ENCODE measurements at regions not wholly inside any gene's neighbourhood (a gene's known extent, or its start where the extent isn't known, plus 50 kb on each side); places are given as distances from the start of the nearest gene placed in this dataset.

DNA sequence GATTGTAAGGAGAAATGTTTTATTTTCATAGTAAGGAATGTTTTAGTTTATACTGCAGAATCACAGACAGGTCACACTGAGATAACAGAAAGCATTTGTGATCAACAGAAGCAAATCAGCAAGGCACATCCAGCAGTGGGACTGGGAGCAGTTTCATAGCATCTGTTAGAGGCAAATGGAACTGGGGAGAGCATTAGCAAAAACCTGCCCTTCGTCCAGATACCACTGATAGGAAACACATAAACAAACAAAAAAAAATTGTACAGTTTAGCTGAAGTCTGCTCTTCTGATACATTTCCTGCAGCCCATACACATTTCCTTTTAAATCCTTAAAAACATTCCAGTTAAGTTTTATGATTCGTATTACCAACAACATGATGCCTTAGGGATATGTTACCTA lies 374.3 kb downstream of the PCDH7 start:
- Histone ChIP-seq H3K27ac (ENCODE audit: low read depth, low read length) (no peak overlapping the region), H3K4me3 (ENCODE audit: low read depth, low read length) (no peak overlapping the region), H3K27me3 (ENCODE audit: control insufficient read depth, insufficient read depth, low read length) (no peaks in the 10 kb centered on the region), H3K36me3 (ENCODE audit: control insufficient read depth, insufficient read depth, low read length) (no peaks in the 10 kb centered on the region), H3K4me1 (ENCODE audit: control insufficient read depth, insufficient read depth, low read length) (no peaks in the 10 kb centered on the region), H3K9me3 (ENCODE audit: control insufficient read depth, insufficient read depth, low read length) (no peaks in the 10 kb centered on the region)
- peak in 1 of 6 donors; percentile 53 for DNase-seq (ENCODE audit: low read depth in 4 of 6, low spot score in 6 of 6)
- WGBS (ENCODE audit: insufficient coverage), result no CpG with 5 or more reads among the region's 2 CpGs

DNA sequence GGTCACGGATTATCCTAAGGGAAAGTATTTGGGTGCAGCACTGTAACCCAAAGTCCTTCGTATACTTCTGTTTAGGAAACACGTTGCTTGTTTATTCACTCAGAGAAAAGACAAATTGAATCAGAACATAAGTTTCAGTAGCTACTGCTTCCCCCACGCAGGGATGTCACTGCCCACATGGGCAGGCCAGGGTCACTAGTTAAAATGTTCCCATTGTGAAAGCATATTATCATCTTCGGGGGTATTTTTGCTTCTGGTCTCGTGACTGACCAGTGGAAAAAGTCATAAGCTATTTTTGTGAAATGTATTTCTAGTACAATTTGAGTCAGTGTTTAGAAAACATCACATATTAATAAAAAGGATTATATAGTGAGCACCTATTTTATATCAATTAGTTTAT lies 377.8 kb downstream of the PCDH7 start:
- Histone ChIP-seq H3K27ac (ENCODE audit: low read depth, low read length) (no peak overlapping the region), H3K9me3 (ENCODE audit: control insufficient read depth, insufficient read depth, low read length) (no peaks in the 10 kb centered on the region), H3K27me3 (ENCODE audit: control insufficient read depth, insufficient read depth, low read length) (no peaks in the 10 kb centered on the region), H3K36me3 (ENCODE audit: control insufficient read depth, insufficient read depth, low read length) (no peaks in the 10 kb centered on the region), H3K4me3 (ENCODE audit: low read depth, low read length) (no peak overlapping the region), H3K4me1 (ENCODE audit: control insufficient read depth, insufficient read depth, low read length) (no peaks in the 10 kb centered on the region)
- no CpG with 5 or more reads among the region's 6 CpGs for WGBS (ENCODE audit: insufficient coverage)
- DNase-seq (ENCODE audit: low read depth in 4 of 6, low spot score in 6 of 6), result no peak

- no peak for DNase-seq (ENCODE audit: low read depth in 4 of 6, low spot score in 6 of 6)
- Histone ChIP-seq H3K27ac (ENCODE audit: low read depth, low read length) (no peak overlapping the region), H3K27me3 (ENCODE audit: control insufficient read depth, insufficient read depth, low read length) (no peaks in the 10 kb centered on the region), H3K4me1 (ENCODE audit: control insufficient read depth, insufficient read depth, low read length) (no peaks in the 10 kb centered on the region), H3K9me3 (ENCODE audit: control insufficient read depth, insufficient read depth, low read length) (no peaks in the 10 kb centered on the region), H3K4me3 (ENCODE audit: low read depth, low read length) (no peak overlapping the region), H3K36me3 (ENCODE audit: control insufficient read depth, insufficient read depth, low read length) (no peaks in the 10 kb centered on the region)
- WGBS (ENCODE audit: insufficient coverage), result no CpG with 5 or more reads among the region's 1 CpG
These were observed 380.4 kb downstream of the PCDH7 start for GRCh38 chr4:31100536-31100935.

- Histone ChIP-seq H3K36me3 (ENCODE audit: control insufficient read depth, insufficient read depth, low read length) (no peaks in the 10 kb centered on the region), H3K27me3 (ENCODE audit: control insufficient read depth, insufficient read depth, low read length) (no peaks in the 10 kb centered on the region), H3K4me3 (ENCODE audit: low read depth, low read length) (no peak overlapping the region), H3K4me1 (ENCODE audit: control insufficient read depth, insufficient read depth, low read length) (no peaks in the 10 kb centered on the region), H3K27ac (ENCODE audit: low read depth, low read length) (peak overlapping the region; percentile 10), H3K9me3 (ENCODE audit: control insufficient read depth, insufficient read depth, low read length) (no peaks in the 10 kb centered on the region)
- WGBS (ENCODE audit: insufficient coverage), result no CpG with 5 or more reads among the region's 1 CpG
- DNase-seq (ENCODE audit: low read depth in 4 of 6, low spot score in 6 of 6), result peak in 2 of 6 donors; percentile 17 to 40
These were observed 383.9 kb downstream of the PCDH7 start for GRCh38 chr4:31104043-31104442.

GRCh38 chr4:31104577-31104976 lies 384.4 kb downstream of the PCDH7 start:
- peak in 4 of 6 donors; percentile 31 to 89 (median 58) for DNase-seq (ENCODE audit: low read depth in 4 of 6, low spot score in 6 of 6)
- Histone ChIP-seq H3K36me3 (ENCODE audit: control insufficient read depth, insufficient read depth, low read length) (no peaks in the 10 kb centered on the region), H3K4me3 (ENCODE audit: low read depth, low read length) (no peak overlapping the region), H3K27ac (ENCODE audit: low read depth, low read length) (no peak overlapping the region), H3K4me1 (ENCODE audit: control insufficient read depth, insufficient read depth, low read length) (no peaks in the 10 kb centered on the region), H3K27me3 (ENCODE audit: control insufficient read depth, insufficient read depth, low read length) (no peaks in the 10 kb centered on the region), H3K9me3 (ENCODE audit: control insufficient read depth, insufficient read depth, low read length) (no peaks in the 10 kb centered on the region)
- 56% methylated on average over 1 of the region's 3 CpGs for WGBS (ENCODE audit: insufficient coverage)

- H3K27ac ChIP-seq (ENCODE audit: low read depth, low read length), result no peak overlapping the region
These were observed 386.2 kb downstream of the PCDH7 start for GRCh38 chr4:31106419-31106818.

DNA sequence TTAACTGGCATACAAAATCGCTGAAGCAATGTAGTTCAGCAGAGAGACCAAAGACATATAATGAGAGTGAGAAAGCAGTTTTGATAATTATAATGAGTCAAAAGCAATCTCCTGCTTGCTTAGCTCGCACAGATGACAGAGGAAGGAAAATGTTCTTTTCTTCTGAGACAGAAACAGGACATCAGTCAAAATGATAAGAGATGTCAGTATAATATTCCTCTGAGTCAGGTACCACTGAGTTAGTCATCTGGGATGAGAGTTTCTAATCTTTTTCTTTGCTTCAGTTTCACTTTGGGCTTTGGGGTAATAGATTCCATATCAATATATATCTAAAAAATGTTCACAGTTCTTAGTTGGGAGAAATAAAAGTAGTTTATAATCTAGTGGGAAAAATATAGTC lies 387.2 kb downstream of the PCDH7 start:
- H3K4me3 ChIP-seq (ENCODE audit: low read depth, low read length), result no peak overlapping the region
- no peaks in the 10 kb centered on the region for H3K4me1 ChIP-seq (ENCODE audit: control insufficient read depth, insufficient read depth, low read length)
- H3K27ac ChIP-seq (ENCODE audit: low read depth, low read length), result no peak overlapping the region
- no peaks in the 10 kb centered on the region for H3K9me3 ChIP-seq (ENCODE audit: control insufficient read depth, insufficient read depth, low read length)
- H3K27me3 ChIP-seq (ENCODE audit: control insufficient read depth, insufficient read depth, low read length), result no peaks in the 10 kb centered on the region
- 67% methylated on average over 1 of the region's 2 CpGs for WGBS (ENCODE audit: insufficient coverage)
- no peaks in the 10 kb centered on the region for H3K36me3 ChIP-seq (ENCODE audit: control insufficient read depth, insufficient read depth, low read length)
- peak in 1 of 6 donors; percentile 50 for DNase-seq (ENCODE audit: low read depth in 4 of 6, low spot score in 6 of 6)

More at GRCh38 chr4:31106419-31106818, 386.2 kb downstream of the PCDH7 start:
- no peak for DNase-seq (ENCODE audit: low read depth in 4 of 6, low spot score in 6 of 6)
- WGBS (ENCODE audit: insufficient coverage), result 80% methylated on average over 1 of the region's 1 CpG
- Histone ChIP-seq H3K9me3 (ENCODE audit: control insufficient read depth, insufficient read depth, low read length) (no peaks in the 10 kb centered on the region), H3K36me3 (ENCODE audit: control insufficient read depth, insufficient read depth, low read length) (no peaks in the 10 kb centered on the region), H3K4me3 (ENCODE audit: low read depth, low read length) (no peak overlapping the region), H3K27me3 (ENCODE audit: control insufficient read depth, insufficient read depth, low read length) (no peaks in the 10 kb centered on the region), H3K4me1 (ENCODE audit: control insufficient read depth, insufficient read depth, low read length) (no peaks in the 10 kb centered on the region)

DNA sequence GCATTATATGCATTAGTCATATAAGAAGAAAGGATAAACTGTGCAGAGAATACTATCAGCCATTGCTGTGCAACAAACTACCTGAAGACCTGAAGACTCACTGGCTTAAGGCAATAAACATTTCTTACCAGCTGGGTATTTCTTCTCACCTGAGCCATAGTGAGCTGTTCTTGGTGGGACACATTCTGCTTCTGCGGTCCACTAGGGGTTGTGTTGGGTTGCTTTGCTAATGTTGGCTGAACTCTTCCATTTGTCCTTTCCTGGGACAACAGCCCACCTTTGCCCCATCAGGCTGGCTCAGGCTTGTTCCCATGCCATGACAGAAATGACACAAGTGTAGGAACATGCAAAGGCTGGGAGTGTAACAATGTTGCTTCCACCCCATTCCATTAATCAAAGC lies 388.6 kb downstream of the PCDH7 start:
- Histone ChIP-seq H3K4me1 (ENCODE audit: control insufficient read depth, insufficient read depth, low read length) (peaks cover under 1% of the 10 kb centered on the region), H3K36me3 (ENCODE audit: control insufficient read depth, insufficient read depth, low read length) (no peaks in the 10 kb centered on the region), H3K4me3 (ENCODE audit: low read depth, low read length) (no peak overlapping the region), H3K27me3 (ENCODE audit: control insufficient read depth, insufficient read depth, low read length) (no peaks in the 10 kb centered on the region), H3K27ac (ENCODE audit: low read depth, low read length) (no peak overlapping the region), H3K9me3 (ENCODE audit: control insufficient read depth, insufficient read depth, low read length) (no peaks in the 10 kb centered on the region)
- DNase-seq (ENCODE audit: low read depth in 4 of 6, low spot score in 6 of 6), result no peak
- whole genome bisulfite sequencing (ENCODE audit: insufficient coverage), result no CpG with 5 or more reads among the region's 1 CpG

DNA sequence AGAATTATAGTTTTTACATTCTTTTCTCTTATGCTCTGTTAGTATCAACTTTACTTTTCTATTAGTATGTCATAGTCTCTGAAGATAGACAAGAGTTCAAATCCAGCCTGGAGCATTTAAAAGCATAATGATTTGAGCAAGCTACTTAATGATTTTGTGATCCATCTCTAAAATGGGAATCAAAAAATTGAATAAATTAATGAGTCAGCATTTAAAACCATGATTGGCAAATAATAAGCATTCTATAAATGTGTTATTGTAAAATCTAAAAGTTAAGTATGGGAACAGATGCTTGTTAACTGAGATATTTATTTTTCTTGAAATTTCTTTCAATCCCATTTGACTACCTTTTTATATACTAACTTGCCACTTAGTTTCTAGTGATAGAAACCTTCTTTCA lies 391.6 kb downstream of the PCDH7 start:
- Histone ChIP-seq H3K4me3 (ENCODE audit: low read depth, low read length) (no peak overlapping the region), H3K4me1 (ENCODE audit: control insufficient read depth, insufficient read depth, low read length) (peaks cover 2% of the 10 kb centered on the region), H3K9me3 (ENCODE audit: control insufficient read depth, insufficient read depth, low read length) (no peaks in the 10 kb centered on the region), H3K36me3 (ENCODE audit: control insufficient read depth, insufficient read depth, low read length) (no peaks in the 10 kb centered on the region), H3K27ac (ENCODE audit: low read depth, low read length) (no peak overlapping the region), H3K27me3 (ENCODE audit: control insufficient read depth, insufficient read depth, low read length) (no peaks in the 10 kb centered on the region)
- no peak for DNase-seq (ENCODE audit: low read depth in 4 of 6, low spot score in 6 of 6)

GRCh38 chr4:31114816-31115215 lies 394.6 kb downstream of the PCDH7 start:
- peak overlapping the region; percentile 6 for H3K4me3 ChIP-seq (ENCODE audit: low read depth, low read length)

More at GRCh38 chr4:31114816-31115215, 394.6 kb downstream of the PCDH7 start:
- H3K36me3 ChIP-seq (ENCODE audit: control insufficient read depth, insufficient read depth, low read length), result no peaks in the 10 kb centered on the region
- H3K27me3 ChIP-seq (ENCODE audit: control insufficient read depth, insufficient read depth, low read length), result no peaks in the 10 kb centered on the region
- no peaks in the 10 kb centered on the region for H3K9me3 ChIP-seq (ENCODE audit: control insufficient read depth, insufficient read depth, low read length)
- peak in 2 of 6 donors; percentile 67 for DNase-seq (ENCODE audit: low read depth in 4 of 6, low spot score in 6 of 6)
- peaks cover 2% of the 10 kb centered on the region for H3K4me1 ChIP-seq (ENCODE audit: control insufficient read depth, insufficient read depth, low read length)
- no CpG with 5 or more reads among the region's 6 CpGs for WGBS (ENCODE audit: insufficient coverage)
- H3K27ac ChIP-seq (ENCODE audit: low read depth, low read length), result peak overlapping the region; percentile 64
